Adipocyte (in vitro differentiated cells): ENCODE measurements at regions not wholly inside any gene's neighbourhood (a gene's known extent, or its start where the extent isn't known, plus 50 kb on each side); places are given as distances from the start of the nearest gene placed in this dataset.

ENCODE experiments used
- DNase-seq: peaks from one replicate; pipeline ENCODE4 v3.0.0-alpha.2; 2015; ENCODE audit warnings: low read depth
- H3K27me3 ChIP-seq: replicated peaks from 2 replicates; pipeline ENCODE4 v1.7.0; 2013; ENCODE audit warnings: mild to moderate bottlenecking, low read length, moderate library complexity; ENCODE audit not compliant: control insufficient read depth, insufficient read depth
- H3K36me3 ChIP-seq: 2 replicates; pipeline ENCODE4 v1.7.0; 2013; ENCODE audit warnings: low read length, mild to moderate bottlenecking, moderate library complexity; ENCODE audit not compliant: control insufficient read depth, insufficient read depth, severe bottlenecking
- H3K4me1 ChIP-seq: 2 replicates; pipeline ENCODE4 v1.7.0; 2013; ENCODE audit warnings: mild to moderate bottlenecking, low read length, moderate library complexity; ENCODE audit not compliant: control insufficient read depth, insufficient read depth
- H3K4me3 ChIP-seq: 2 replicates; pipeline ENCODE4 v1.7.0; 2013; ENCODE audit warnings: mild to moderate bottlenecking, low read length, moderate library complexity
- H3K9ac ChIP-seq: 2 replicates; pipeline ENCODE4 v1.7.0; 2013; ENCODE audit warnings: mild to moderate bottlenecking, low read length, moderate library complexity
- H3K9me3 ChIP-seq: 2 replicates; pipeline ENCODE4 v1.7.0; 2013; ENCODE audit warnings: mild to moderate bottlenecking, low read length, moderate library complexity; ENCODE audit not compliant: control insufficient read depth

DNA sequence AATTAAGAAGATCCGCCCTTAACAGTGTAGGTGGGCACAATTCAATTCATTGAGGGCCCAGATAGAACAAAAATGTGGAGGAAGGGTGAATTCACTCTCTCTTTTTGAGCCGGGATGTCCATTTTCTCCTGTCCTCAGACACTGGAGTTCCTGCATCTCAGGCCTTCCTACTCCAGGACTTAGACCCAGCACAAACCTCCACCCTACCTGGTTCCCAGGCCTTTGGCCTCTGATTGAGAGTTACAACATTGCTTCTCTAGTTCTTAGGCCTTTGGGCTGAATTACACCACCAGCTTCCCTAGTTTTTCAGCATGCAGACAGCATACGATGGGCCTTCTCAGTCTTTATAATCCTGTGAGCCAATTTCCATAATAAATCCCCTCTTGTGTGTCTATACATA lies 87.8 kb upstream of the TMEM17 start:
- H3K9ac ChIP-seq: no peak overlapping the region
- peaks cover 20% of the 10 kb centered on the region for H3K4me1 ChIP-seq
- no peaks in the 10 kb centered on the region for H3K36me3 ChIP-seq
- no peaks in the 10 kb centered on the region for H3K9me3 ChIP-seq
- DNase-seq: no peak
- H3K27me3 ChIP-seq: no peaks in the 10 kb centered on the region
- H3K4me3 ChIP-seq: no peak overlapping the region

DNA sequence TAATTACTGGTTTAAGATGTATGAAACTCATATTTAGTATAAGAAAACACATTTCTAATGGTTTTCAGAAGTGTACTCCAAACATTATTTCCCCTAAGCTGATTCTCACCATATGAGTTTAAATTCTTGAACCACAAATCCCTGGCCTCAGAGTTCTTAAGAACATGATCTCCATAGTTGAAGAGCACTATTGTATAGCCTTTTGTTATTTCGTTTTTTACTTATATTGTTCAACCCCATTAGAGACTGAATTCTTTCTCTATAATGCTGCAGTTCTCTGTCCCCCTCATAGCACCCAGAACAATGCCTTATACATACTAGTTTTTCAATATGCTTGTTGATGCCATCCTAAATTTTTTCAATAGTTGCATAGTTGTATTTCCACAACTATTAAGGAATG lies 85.5 kb upstream of the TMEM17 start:
- H3K27me3 ChIP-seq: no peaks in the 10 kb centered on the region
- H3K9me3 ChIP-seq: no peaks in the 10 kb centered on the region
- peaks cover 11% of the 10 kb centered on the region for H3K4me1 ChIP-seq
- no peak overlapping the region for H3K4me3 ChIP-seq
- H3K9ac ChIP-seq: no peak overlapping the region
- no peak for DNase-seq
- no peaks in the 10 kb centered on the region for H3K36me3 ChIP-seq

DNA sequence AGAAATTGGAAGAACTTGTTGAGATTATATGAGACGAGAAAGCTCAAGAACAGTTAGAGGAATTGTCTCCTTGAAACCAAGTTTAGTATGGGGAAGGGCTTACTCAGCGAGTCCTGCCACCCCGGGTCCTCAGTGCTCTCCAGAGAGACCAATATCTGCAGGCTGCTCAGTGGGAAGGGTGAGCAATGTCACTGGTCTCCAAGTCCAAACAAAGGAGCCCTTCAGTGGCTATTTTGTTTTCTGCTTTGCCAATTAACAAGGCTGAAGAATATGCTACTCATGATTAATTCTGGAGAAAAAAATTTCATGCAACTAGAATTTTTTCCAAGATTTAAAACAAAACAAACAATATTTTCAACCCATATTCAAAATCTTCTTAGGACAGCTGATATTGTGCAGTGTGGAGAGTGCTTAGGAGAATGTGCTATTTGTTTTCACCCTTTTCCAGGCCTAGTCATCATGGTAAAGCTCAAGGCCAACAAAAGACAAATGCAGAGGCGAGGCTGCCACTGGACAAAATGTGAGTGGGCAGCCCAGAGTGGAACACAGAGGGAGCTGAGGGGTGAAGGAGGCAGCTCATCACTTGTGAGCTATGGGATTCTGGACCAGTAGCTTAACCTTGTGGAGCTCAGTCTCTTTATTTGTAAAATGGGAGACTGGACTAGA lies 83.8 kb upstream of the TMEM17 start:
- H3K27me3 ChIP-seq: no peaks in the 10 kb centered on the region
- no peaks in the 10 kb centered on the region for H3K36me3 ChIP-seq

GRCh38 chr2:62587592-62587991 lies 81.6 kb upstream of the TMEM17 start:
- no peak overlapping the region for H3K9ac ChIP-seq
- no peak for DNase-seq
- no peaks in the 10 kb centered on the region for H3K9me3 ChIP-seq
- H3K4me3 ChIP-seq: no peak overlapping the region
- H3K4me1 ChIP-seq: no peaks in the 10 kb centered on the region
- H3K27me3 ChIP-seq: no peaks in the 10 kb centered on the region
- no peaks in the 10 kb centered on the region for H3K36me3 ChIP-seq

More for the DNA sequence above, 83.8 kb upstream of the TMEM17 start:
- Histone ChIP-seq H3K4me3 (no peak overlapping the region), H3K9me3 (no peaks in the 10 kb centered on the region), H3K9ac (no peak overlapping the region), H3K4me1 (no peaks in the 10 kb centered on the region)
- no peak for DNase-seq

- no peak overlapping the region for H3K9ac ChIP-seq
- no peaks in the 10 kb centered on the region for H3K36me3 ChIP-seq
- no peak for DNase-seq
- H3K27me3 ChIP-seq: no peaks in the 10 kb centered on the region
- no peaks in the 10 kb centered on the region for H3K9me3 ChIP-seq
- H3K4me1 ChIP-seq: no peaks in the 10 kb centered on the region
- no peak overlapping the region for H3K4me3 ChIP-seq
These were observed 81.0 kb upstream of the TMEM17 start for GRCh38 chr2:62586981-62587380.

- H3K9me3 ChIP-seq: no peaks in the 10 kb centered on the region
- peak; percentile 79 for DNase-seq
- peak overlapping the region; percentile 46 for H3K4me3 ChIP-seq
- H3K36me3 ChIP-seq: no peaks in the 10 kb centered on the region
- H3K4me1 ChIP-seq: peaks cover 44% of the 10 kb centered on the region
- H3K9ac ChIP-seq: peak overlapping the region; percentile 62
- no peaks in the 10 kb centered on the region for H3K27me3 ChIP-seq
These were observed 73.0 kb upstream of the TMEM17 start for GRCh38 chr2:62578803-62579640.

GRCh38 chr2:62577994-62578781 lies 72.2 kb upstream of the TMEM17 start:
- Histone ChIP-seq H3K9me3 (no peaks in the 10 kb centered on the region), H3K27me3 (no peaks in the 10 kb centered on the region), H3K36me3 (no peaks in the 10 kb centered on the region), H3K4me3 (peak overlapping the region; percentile 46), H3K4me1 (peaks cover 44% of the 10 kb centered on the region), H3K9ac (peak overlapping the region; percentile 62)
- DNase-seq: peak; percentile 84

DNA sequence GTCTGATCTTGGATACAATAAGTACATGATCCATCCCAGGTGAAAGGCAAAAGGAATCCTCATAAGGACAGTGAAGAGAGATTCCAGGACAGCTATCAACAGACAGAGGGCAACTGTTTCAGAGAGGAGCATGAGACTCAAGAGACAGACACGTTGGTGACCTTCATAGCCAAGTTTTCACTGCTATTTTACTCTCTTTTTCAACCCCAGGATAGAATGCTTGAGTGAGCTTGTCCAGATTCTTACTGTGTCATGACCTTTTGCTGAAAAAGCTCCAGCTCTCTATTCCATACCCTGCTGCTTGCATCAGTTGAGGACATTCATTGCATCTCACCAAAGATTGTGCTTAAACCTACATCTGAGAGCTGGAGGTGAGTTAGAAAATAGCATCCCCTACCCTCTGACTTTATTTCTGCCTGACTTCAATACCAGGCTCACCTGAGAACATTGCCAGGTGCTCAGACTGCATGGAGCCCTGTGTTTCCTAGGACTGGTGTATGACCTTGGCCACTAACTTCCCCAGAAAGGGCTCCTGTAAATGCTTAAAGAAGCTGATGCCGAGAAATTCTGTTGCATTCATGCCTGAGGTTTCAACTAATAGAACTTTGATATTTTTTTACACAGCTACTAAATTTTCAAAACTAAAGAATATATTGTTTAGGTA lies 70.4 kb upstream of the TMEM17 start:
- no peaks in the 10 kb centered on the region for H3K36me3 ChIP-seq
- no peak for DNase-seq
- no peaks in the 10 kb centered on the region for H3K27me3 ChIP-seq
- no peak overlapping the region for H3K4me3 ChIP-seq
- H3K9me3 ChIP-seq: no peaks in the 10 kb centered on the region
- peaks cover 46% of the 10 kb centered on the region for H3K4me1 ChIP-seq
- H3K9ac ChIP-seq: no peak overlapping the region

GRCh38 chr2:62573936-62574335 lies 67.9 kb upstream of the TMEM17 start:
- Histone ChIP-seq H3K4me3 (no peak overlapping the region), H3K36me3 (no peaks in the 10 kb centered on the region)
- no peak for DNase-seq

GRCh38 chr2:62573137-62573731 lies 67.2 kb upstream of the TMEM17 start:
- Histone ChIP-seq H3K4me1 (peaks cover 44% of the 10 kb centered on the region), H3K36me3 (no peaks in the 10 kb centered on the region), H3K27me3 (no peaks in the 10 kb centered on the region), H3K9me3 (no peaks in the 10 kb centered on the region), H3K4me3 (no peak overlapping the region), H3K9ac (no peak overlapping the region)
- DNase-seq: peak; percentile 38

More at GRCh38 chr2:62573936-62574335, 67.9 kb upstream of the TMEM17 start:
- Histone ChIP-seq H3K4me1 (peaks cover 44% of the 10 kb centered on the region), H3K9me3 (no peaks in the 10 kb centered on the region), H3K9ac (no peak overlapping the region), H3K27me3 (no peaks in the 10 kb centered on the region)
